K562 (cell line): ENCODE measurements at regions not wholly inside any gene's neighbourhood (a gene's known extent, or its start where the extent isn't known, plus 50 kb on each side); places are given as distances from the start of the nearest gene placed in this dataset.
A peak's percentile ranks its signal among the peaks of the same experiment; 100 is the strongest.

Experiments
- ATAC-seq: fragments of 200-7000 bp; cut with Tn5 transposase; 3 replicates; pipeline ENCODE4 v1.9.1; 2020; ENCODE audit warnings: moderate library complexity
- BruUV-seq: library from RNA; stranded (reverse); fragments of 400-500 nt; replicated peaks from 2 replicates; lab custom pipeline; 2021; lab: Mats Ljungman, UMichigan
- CTCF ChIA-PET: fragments of 300-600 bp; formaldehyde crosslinking; extraction: SDS; loops from one replicate; lab custom pipeline; 2021; ENCODE audit warnings: low intra/inter-chr PET ratio; lab: Yijun Ruan, JAX
- POLR2A ChIA-PET: fragments of 300-600, 350-650 bp; sonication (Branson Sonifier 250); formaldehyde crosslinking; extraction: SDS; loops from one replicate; lab custom pipeline; 2021; ENCODE audit warnings: antibody characterized with exemption, inconsistent platforms; lab: Yijun Ruan, JAX
- DNase-seq, 4 experiments: peaks; one replicate each; pipeline versions ENCODE4 v3.0.0 to v3.0.0-alpha.2; 2011 to 2018; ENCODE audit warnings: low spot score in 3 of 4, mixed read lengths in 3 of 4; ENCODE audit errors: extremely low read depth in 1 of 4
- FAIRE-seq: peaks from 2 replicates; lab custom pipeline; 2011; peaks lifted over from hg19 to GRCh38; lab: Jason Lieb, UNC
- H2AFZ ChIP-seq: 2 replicates; pipeline ENCODE4 v1.6.0; 2011; ENCODE audit warnings: low read depth, low read length, control low read depth, inconsistent platforms
- H3K27ac ChIP-seq: fragments of 200-600 bp; 3 replicates; pipeline ENCODE4 v1.8.0; 2011; ENCODE audit warnings: low read depth, mild to moderate bottlenecking, control low read depth, inconsistent platforms, low read length, moderate library complexity, mixed read lengths; ENCODE audit errors: extremely low read depth
- H3K27me3 ChIP-seq, 2 experiments: fragments of 300-600 bp in 1 of 2; 2 replicates in 1 of 2; 3 replicates in 1 of 2; pipeline versions ENCODE4 v1.6.0 to v1.8.0; 2011; ENCODE audit warnings: inconsistent platforms in 2 of 2, low read length in 2 of 2, mild to moderate bottlenecking in 1 of 2, mixed read lengths in 1 of 2, moderate library complexity in 1 of 2; ENCODE audit not compliant: control insufficient read depth in 2 of 2, insufficient read depth in 2 of 2
- H3K36me3 ChIP-seq: fragments of 300-600 bp; 3 replicates; pipeline ENCODE4 v1.8.0; 2011; ENCODE audit warnings: mild to moderate bottlenecking, low read length, inconsistent platforms; ENCODE audit not compliant: control insufficient read depth, insufficient read depth
- H3K4me1 ChIP-seq, 2 experiments: fragments of 200-600 bp in 1 of 2; replicated peaks in 1 of 2; 2 replicates in 1 of 2; 3 replicates in 1 of 2; pipeline versions ENCODE4 v1.5.1 to v1.8.0; 2011; ENCODE audit warnings: inconsistent platforms in 2 of 2, low read length in 2 of 2, mild to moderate bottlenecking in 1 of 2, mixed read lengths in 1 of 2, moderate library complexity in 1 of 2; ENCODE audit not compliant: control insufficient read depth in 2 of 2, insufficient read depth in 2 of 2
- H3K4me2 ChIP-seq: 2 replicates; pipeline ENCODE4 v1.6.1; 2011; ENCODE audit warnings: low read length, control low read depth, inconsistent platforms, mixed read lengths; ENCODE audit not compliant: insufficient read depth
- H3K4me3 ChIP-seq: fragments of 200-600 bp; sonication (generic), shearing (Covaris generic); 2 replicates; pipeline ENCODE4 v1.5.1; 2016; ENCODE audit warnings: control low read depth, inconsistent platforms
- H3K79me2 ChIP-seq: fragments of 200-600 bp; 3 replicates; pipeline ENCODE4 v1.8.0; 2011; ENCODE audit warnings: low read length, inconsistent platforms; ENCODE audit not compliant: control insufficient read depth, insufficient read depth
- H3K9ac ChIP-seq, 2 experiments: 2 replicates each; pipeline versions ENCODE4 v1.6.0 to v1.6.1; 2011; ENCODE audit warnings: low read depth in 2 of 2, low read length in 2 of 2, control low read depth in 1 of 2, inconsistent platforms in 1 of 2, mild to moderate bottlenecking in 1 of 2, mixed read lengths in 1 of 2; ENCODE audit not compliant: insufficient read depth in 1 of 2
- H3K9me1 ChIP-seq: one replicate; pipeline ENCODE4 v1.6.0; 2011; ENCODE audit warnings: inconsistent platforms, mild to moderate bottlenecking, low read length, moderate library complexity; ENCODE audit not compliant: control insufficient read depth, insufficient read depth
- H3K9me3 ChIP-seq: replicated peaks from 2 replicates; pipeline ENCODE4 v1.5.1; 2011; ENCODE audit warnings: low read depth, low read length, inconsistent platforms; ENCODE audit not compliant: control insufficient read depth, insufficient read depth
- H4K20me1 ChIP-seq: replicated peaks from 2 replicates; pipeline ENCODE4 v1.6.1; 2011; ENCODE audit warnings: low read length, inconsistent platforms, mixed read lengths; ENCODE audit not compliant: control insufficient read depth, insufficient read depth
- CEBPG ChIP-seq, 3 experiments: fragments of 200-800 bp in 1 of 3; sonication (Bioruptor generic) in 1 of 3; sonication (generic) in 1 of 3; formaldehyde crosslinking in 1 of 3; IDR thresholded peaks in 2 of 3; conservative IDR thresholded peaks in 1 of 3; 2 replicates each; pipeline versions ENCODE4 v1.6.1 to v1.8.0; 2016 to 2022; ENCODE audit warnings: missing compliant biosample characterization in 2 of 3, missing genetic modification characterization in 2 of 3, mild to moderate bottlenecking in 1 of 3, missing genetic modification reagents in 1 of 3
- CEBPZ ChIP-seq: fragments of 150-350 bp; IDR thresholded peaks from 2 replicates; pipeline ENCODE4 v1.6.1; 2014; ENCODE audit warnings: low read depth, mild to moderate bottlenecking, low read length, borderline replicate concordance
- DIDO1 ChIP-seq: fragments of 450-650 bp; IDR thresholded peaks from 2 replicates; pipeline ENCODE4 v1.6.1; 2016; ENCODE audit warnings: low read depth, missing biosample characterization, missing genetic modification characterization
- FOSL1 ChIP-seq: fragments of 200-800 bp; sonication (Bioruptor generic); conservative IDR thresholded peaks from 2 replicates; pipeline ENCODE4 v1.6.1; 2016; ENCODE audit warnings: missing genetic modification characterization, missing compliant biosample characterization
- HES1 ChIP-seq: fragments of 450-650 bp; IDR thresholded peaks from 2 replicates; pipeline ENCODE4 v1.6.1; 2016; ENCODE audit warnings: low read depth, mild to moderate bottlenecking, moderate library complexity
- MCM5 ChIP-seq: fragments of 450-650 bp; IDR thresholded peaks from 2 replicates; pipeline ENCODE4 v1.6.1; 2016; ENCODE audit warnings: low read depth
- WGBS: fragments of 100-300 bp; shearing (Covaris generic); methylation state at CpG from one replicate; pipeline ENCODE4 v1.1.6; 2016; ENCODE audit warnings: low coverage, mixed read lengths; ENCODE audit not compliant: insufficient coverage; ENCODE audit errors: missing lambda C conversion rate; 5-methylcytosine and 5-hydroxymethylcytosine counted together
- in situ Hi-C: fragments of 300-500 bp; cut with MboI; formaldehyde crosslinking; loops from 4 replicates; pipeline ENCODE4 v1.15.0; 2018; ENCODE audit warnings: inconsistent platforms, mixed read lengths
- intact Hi-C: fragments of 100-400 bp; cut with micrococcal nuclease; formaldehyde crosslinking; loops from 2 replicates; pipeline ENCODE4 v1.14.2; 2022

GRCh38 chr5:124823380-124823779, 76.9 kb upstream of the ZNF608 start (continued):
- no peak for TF ChIP-seq CEBPZ
- TF ChIP-seq HES1 = no peak
- no peak for TF ChIP-seq DIDO1
- TF ChIP-seq, all 486 proteins: peak for 0

- H4K20me1 ChIP-seq = no peaks in the 10 kb centered on the region; the same call in 1 of the 2 replicates
- intact Hi-C loops (no loop called here), in situ Hi-C loops (no loop called here)
- ChIA-PET POLR2A (no interaction called here), CTCF (no interaction called here)
- no peak overlapping the region for H2AFZ ChIP-seq
- H3K4me3 ChIP-seq = no peak overlapping the region
- no peaks in the 10 kb centered on the region for H3K27me3 ChIP-seq
- no peaks in the 10 kb centered on the region for H3K9me1 ChIP-seq
- 22% methylated on average over 4 of the region's 4 CpGs for WGBS
- H3K4me2 ChIP-seq = no peak overlapping the region
- TF ChIP-seq CEBPG (CRISPR knock-in tag; IDR thresholded peaks at IDR 0.05) (no peak), CEBPG (tag; conservative IDR thresholded peaks at IDR 0.05 in 1 of 2, IDR thresholded peaks at IDR 0.05 in 1 of 2) (peak in 1 of 2 experiments; percentile 60; a peak in 2 of 4 replicates), FOSL1 (tag) (peak; percentile 41), MCM5 (no peak)
- TF ChIP-seq, all 486 proteins: peak for 2
- no peak overlapping the region for H3K9ac ChIP-seq
- H3K79me2 ChIP-seq = no peaks in the 10 kb centered on the region
- H3K9me3 ChIP-seq = no peaks in the 10 kb centered on the region
- H3K27ac ChIP-seq = no peak overlapping the region
- no peaks in the 10 kb centered on the region for H3K36me3 ChIP-seq
- ATAC-seq = no peak
- no peaks in the 10 kb centered on the region for H3K4me1 ChIP-seq
- DNase-seq = no peak
- no peak for FAIRE-seq
- BruUV-seq = no TSS peak
Observed at GRCh38 chr5:124824637-124825158, 78.3 kb upstream of the ZNF608 start.
